ENCODE measurements at regions not wholly inside any gene's neighbourhood (a gene's known extent, or its start where the extent isn't known, plus 50 kb on each side); places are given as distances from the start of the nearest gene placed in this dataset.
"Not testable (repeated sequence)": the region's sequence is repeated elsewhere in the genome, so short reads cannot be mapped to it uniquely, and the experiment has no call there.

GRCh38 chr3:88291486-88291885 lies 141.7 kb downstream of the C3orf38 start:
- no peaks in the 10 kb centered on the region for H3K27me3 ChIP-seq

GRCh38 chr3:88298189-88298588 lies 148.4 kb downstream of the C3orf38 start:
- H3K4me3 ChIP-seq: no peak overlapping the region
- peaks cover 0 to 16% (median 10%) of the 10 kb centered on the region in 4 donors for H3K4me1 ChIP-seq
- peak; percentile 33 for DNase-seq
- in situ Hi-C loops (cut with MboI; ENCODE audit: low pct_ligation_motif_present in 1 of 4, low pct_unique_long_range_greater_than_20kb in 1 of 4, low sequenced_read_pairs in 3 of 4) (no loop called here), intact Hi-C loops (cut with DNase I; ENCODE audit: low total_unique reads) (no loop called here)
- H3K27ac ChIP-seq: peak overlapping the region in 2 of 4 donors; percentile 56 to 57
- no peaks in the 10 kb centered on the region for H3K27me3 ChIP-seq
- no peaks in the 10 kb centered on the region for H3K36me3 ChIP-seq
- TF ChIP-seq CTCF (IDR thresholded peaks at IDR 0.05) (no peak), POLR2AphosphoS5 (IDR thresholded peaks at IDR 0.05) (peak in 1 of 3 donors; percentile 38), POLR2A (IDR thresholded peaks at IDR 0.05) (no peak)
- WGBS, 2 donors (ENCODE audit: low coverage in 1 of 2): 11 to 15% methylated on average over 3 of the region's 3 CpGs
- H3K9me3 ChIP-seq: no peaks in the 10 kb centered on the region

More at GRCh38 chr3:88291486-88291885, 141.7 kb downstream of the C3orf38 start:
- intact Hi-C loops (cut with DNase I; ENCODE audit: low total_unique reads): no loop called here
- no peak for DNase-seq
- Histone ChIP-seq H3K4me1 (no peaks in the 10 kb centered on the region), H3K27ac (no peak overlapping the region), H3K36me3 (no peaks in the 10 kb centered on the region), H3K9me3 (no peaks in the 10 kb centered on the region), H3K4me3 (no peak overlapping the region)
- TF ChIP-seq CTCF (IDR thresholded peaks at IDR 0.05) (no peak), POLR2A (IDR thresholded peaks at IDR 0.05) (no peak), POLR2AphosphoS5 (IDR thresholded peaks at IDR 0.05) (no peak), EP300 (IDR thresholded peaks at IDR 0.05; ENCODE audit: low read depth) (no peak)
- in situ Hi-C loops (cut with MboI; ENCODE audit: low pct_ligation_motif_present in 1 of 4, low pct_unique_long_range_greater_than_20kb in 1 of 4, low sequenced_read_pairs in 3 of 4): no loop called here

- TF ChIP-seq CTCF (IDR thresholded peaks at IDR 0.05): no peak
- no peak for TF ChIP-seq POLR2AphosphoS5 (IDR thresholded peaks at IDR 0.05)
- TF ChIP-seq POLR2A (IDR thresholded peaks at IDR 0.05): no peak
- TF ChIP-seq EP300 (IDR thresholded peaks at IDR 0.05; ENCODE audit: low read depth): no peak
- peak overlapping the region in 1 of 4 donors; percentile 4 for H3K27ac ChIP-seq
- H3K4me3 ChIP-seq: no peak overlapping the region
- intact Hi-C loops (cut with DNase I; ENCODE audit: low total_unique reads): no loop called here
- DNase-seq: peak; percentile 7
- no peaks in the 10 kb centered on the region for H3K36me3 ChIP-seq
- in situ Hi-C loops (cut with MboI; ENCODE audit: low pct_ligation_motif_present in 1 of 4, low pct_unique_long_range_greater_than_20kb in 1 of 4, low sequenced_read_pairs in 3 of 4): no loop called here
- H3K27me3 ChIP-seq: no peaks in the 10 kb centered on the region
- 28 to 35% methylated on average over 2 to 3 of the region's 3 CpGs for WGBS, 2 donors (ENCODE audit: low coverage in 1 of 2)
- H3K9me3 ChIP-seq: no peaks in the 10 kb centered on the region
- peaks cover 0 to 16% (median 10%) of the 10 kb centered on the region in 4 donors for H3K4me1 ChIP-seq
These were observed 151.7 kb downstream of the C3orf38 start for GRCh38 chr3:88301273-88301995.

GRCh38 chr3:88301996-88302393 lies 152.2 kb downstream of the C3orf38 start:
- no peak for DNase-seq
- H3K9me3 ChIP-seq: no peaks in the 10 kb centered on the region

GRCh38 chr3:88303331-88303904 lies 153.7 kb downstream of the C3orf38 start:
- WGBS, 2 donors (ENCODE audit: low coverage in 1 of 2): 93% methylated on average over 29 of the region's 30 CpGs; no CpG with 5 or more reads in 1 of the 2 donors
- DNase-seq; H3K9me3 ChIP-seq; H3K4me3 ChIP-seq; H3K27me3 ChIP-seq; H3K27ac ChIP-seq; intact Hi-C loops (cut with DNase I; ENCODE audit: low total_unique reads); H3K36me3 ChIP-seq; in situ Hi-C loops (cut with MboI; ENCODE audit: low pct_ligation_motif_present in 1 of 4, low pct_unique_long_range_greater_than_20kb in 1 of 4, low sequenced_read_pairs in 3 of 4): not testable (repeated sequence)
- peaks cover 0 to 13% (median 5%) of the 10 kb centered on the region in 4 donors for H3K4me1 ChIP-seq

More at GRCh38 chr3:88301996-88302393, 152.2 kb downstream of the C3orf38 start:
- Histone ChIP-seq H3K36me3 (no peaks in the 10 kb centered on the region), H3K4me1 (peaks cover 0 to 16% (median 10%) of the 10 kb centered on the region in 4 donors), H3K27ac (peak overlapping the region in 1 of 4 donors; percentile 4), H3K27me3 (no peaks in the 10 kb centered on the region), H3K4me3 (no peak overlapping the region)
- no peak for TF ChIP-seq CTCF (IDR thresholded peaks at IDR 0.05)
- no peak for TF ChIP-seq POLR2AphosphoS5 (IDR thresholded peaks at IDR 0.05)
- TF ChIP-seq EP300 (IDR thresholded peaks at IDR 0.05; ENCODE audit: low read depth): no peak
- TF ChIP-seq POLR2A (IDR thresholded peaks at IDR 0.05): no peak
- in situ Hi-C loops (cut with MboI; ENCODE audit: low pct_ligation_motif_present in 1 of 4, low pct_unique_long_range_greater_than_20kb in 1 of 4, low sequenced_read_pairs in 3 of 4): no loop called here
- intact Hi-C loops (cut with DNase I; ENCODE audit: low total_unique reads): no loop called here

All from transverse colon (tissue), 4 donors.